Endothelial cell of umbilical vein (primary cell): ENCODE measurements at regions not wholly inside any gene's neighbourhood (a gene's known extent, or its start where the extent isn't known, plus 50 kb on each side); places are given as distances from the start of the nearest gene placed in this dataset.

Experiments
- BruUV-seq: library from RNA; stranded (reverse); fragments of 400-500 nt; replicated peaks from 2 replicates; lab custom pipeline; 2021; lab: Mats Ljungman, UMichigan
- CTCF ChIA-PET: fragments of 300-600, 350-600 bp; sonication (Branson Sonifier 250); formaldehyde crosslinking; loops from one replicate; lab custom pipeline; 2021; ENCODE audit warnings: antibody characterized with exemption, inconsistent platforms; lab: Charles Lee
- POLR2A ChIA-PET: fragments of 300-600, 350-600 bp; sonication (Branson Sonifier 250); formaldehyde crosslinking; loops from one replicate; lab custom pipeline; 2021; ENCODE audit warnings: antibody characterized with exemption, inconsistent platforms; lab: Charles Lee
- DNase-seq: peaks from one replicate; pipeline ENCODE4 v3.0.0-alpha.2; 2011; ENCODE audit warnings: low read depth, low spot score
- FAIRE-seq: peaks from 2 replicates; lab custom pipeline; 2011; peaks lifted over from hg19 to GRCh38; lab: Jason Lieb, UNC
- H2AFZ ChIP-seq: 2 replicates; pipeline ENCODE4 v1.6.0; 2012; ENCODE audit warnings: low read depth, low read length, control low read depth, inconsistent platforms
- H3K27ac ChIP-seq: 2 replicates; pipeline ENCODE4 v1.5.1; 2011; ENCODE audit warnings: low read depth, mild to moderate bottlenecking, control low read depth, low read length, moderate library complexity; ENCODE audit not compliant: insufficient read depth
- H3K27me3 ChIP-seq, 2 experiments: 2 replicates each; pipeline versions ENCODE4 v1.6.0 to v1.6.1; 2011; ENCODE audit warnings: low read length in 2 of 2, mixed read lengths in 1 of 2; ENCODE audit not compliant: control insufficient read depth in 2 of 2, insufficient read depth in 2 of 2
- H3K36me3 ChIP-seq, 2 experiments: 2 replicates in 1 of 2; 3 replicates in 1 of 2; pipeline ENCODE4 v1.5.1; 2011; ENCODE audit warnings: low read length in 2 of 2, mild to moderate bottlenecking in 1 of 2, moderate library complexity in 1 of 2; ENCODE audit not compliant: control insufficient read depth in 2 of 2, insufficient read depth in 2 of 2; ENCODE audit errors: extremely low read depth in 1 of 2
- H3K4me1 ChIP-seq: 3 replicates; pipeline ENCODE4 v1.5.1; 2011; ENCODE audit warnings: mild to moderate bottlenecking, low read length; ENCODE audit not compliant: control insufficient read depth, insufficient read depth; ENCODE audit errors: extremely low read depth
- H3K4me2 ChIP-seq: 2 replicates; pipeline ENCODE4 v1.6.1; 2011; ENCODE audit warnings: low read length, control low read depth, mixed read lengths; ENCODE audit not compliant: insufficient read depth
- H3K4me3 ChIP-seq, 3 experiments: fragments of 200-600 bp in 1 of 3; sonication (generic), shearing (Covaris generic) in 1 of 3; replicated peaks in 1 of 3; 2 replicates each; pipeline ENCODE4 v1.5.1; 2011 to 2016; ENCODE audit warnings: control low read depth in 3 of 3, low read length in 3 of 3, mild to moderate bottlenecking in 2 of 3, inconsistent platforms in 1 of 3, low read depth in 1 of 3, moderate library complexity in 1 of 3; ENCODE audit not compliant: insufficient read depth in 1 of 3
- H3K79me2 ChIP-seq: 2 replicates; pipeline ENCODE4 v1.6.0; 2012; ENCODE audit warnings: low read length, inconsistent platforms; ENCODE audit not compliant: control insufficient read depth, insufficient read depth
- H3K9ac ChIP-seq: replicated peaks from 2 replicates; pipeline ENCODE3; 2011; ENCODE audit warnings: low read length, control low read depth; ENCODE audit not compliant: insufficient read depth; ENCODE audit errors: extremely low read depth
- H3K9me1 ChIP-seq: replicated peaks from 3 replicates; pipeline ENCODE4 v1.6.0; 2011; ENCODE audit warnings: mild to moderate bottlenecking, low read length; ENCODE audit not compliant: control insufficient read depth, insufficient read depth; ENCODE audit errors: extremely low read depth
- H3K9me3 ChIP-seq: replicated peaks from 2 replicates; pipeline ENCODE4 v1.5.1; 2012; ENCODE audit warnings: low read length, inconsistent platforms; ENCODE audit not compliant: control insufficient read depth, insufficient read depth
- H4K20me1 ChIP-seq: replicated peaks from 2 replicates; pipeline ENCODE3; 2011; ENCODE audit warnings: mild to moderate bottlenecking, low read length; ENCODE audit not compliant: control insufficient read depth, insufficient read depth; ENCODE audit errors: extremely low read depth
- FOS ChIP-seq: IDR thresholded peaks from 2 replicates; pipeline ENCODE4 v1.6.1; 2011; ENCODE audit warnings: mild to moderate bottlenecking, low read length, moderate library complexity, borderline replicate concordance; ENCODE audit not compliant: insufficient read depth
- JUN ChIP-seq: IDR thresholded peaks from 2 replicates; pipeline ENCODE4 v1.6.1; 2011; ENCODE audit warnings: borderline replicate concordance, low read depth; ENCODE audit not compliant: insufficient read length, insufficient read depth
- MAX ChIP-seq: IDR thresholded peaks from 2 replicates; pipeline ENCODE4 v1.6.1; 2011; ENCODE audit not compliant: insufficient read depth, insufficient read length
- POLR2A ChIP-seq: IDR thresholded peaks from 2 replicates; pipeline ENCODE4 v1.6.1; 2012; ENCODE audit warnings: low read depth, mild to moderate bottlenecking, control low read depth, low read length
- POLR2AphosphoS5 ChIP-seq: IDR thresholded peaks from 2 replicates; pipeline ENCODE4 v1.6.1; 2012; ENCODE audit warnings: low read depth, mild to moderate bottlenecking, control low read depth, low read length, moderate library complexity; ENCODE audit not compliant: insufficient read depth
- dilution Hi-C: fragments of 300-500 bp; cut with MboI; formaldehyde crosslinking; loops from one replicate; pipeline ENCODE4 v1.15.0; 2019; ENCODE audit warnings: low sequenced_read_pairs; ENCODE audit not compliant: extremely low pct_ligation_motif_present
- intact Hi-C: fragments of 100-400 bp; cut with micrococcal nuclease; formaldehyde crosslinking; loops from one replicate; pipeline ENCODE4 v1.10.0; 2022
- TF ChIP-seq, protein P1 (sequence below), 2 donors: IDR thresholded peaks; 1 replicate in 1 of 2; 2 replicates in 1 of 2; pipeline ENCODE4 v1.5.1; 2011; ENCODE audit warnings: low read length in 2 of 2, mild to moderate bottlenecking in 2 of 2, moderate library complexity in 2 of 2, control low read depth in 1 of 2, inconsistent platforms in 1 of 2, low read depth in 1 of 2; ENCODE audit not compliant: insufficient read depth in 1 of 2; ENCODE audit errors: extremely low read depth in 1 of 2

GRCh38 chr15:69992348-69992747, 105.4 kb downstream of the TLE3 start:
- intact Hi-C loops, result no loop called here
- no peaks in the 10 kb centered on the region for H3K36me3 ChIP-seq
- no peaks in the 10 kb centered on the region for H3K9me3 ChIP-seq
- no peak for TF ChIP-seq POLR2A
- no peaks in the 10 kb centered on the region for H3K9me1 ChIP-seq
- H3K27me3 ChIP-seq, result no peaks in the 10 kb centered on the region
- no peaks in the 10 kb centered on the region for H3K79me2 ChIP-seq
- H3K9ac ChIP-seq, result no peak overlapping the region
- no peak overlapping the region for H3K4me3 ChIP-seq
- POLR2A ChIA-PET, result no interaction called here
- DNase-seq (no peak), FAIRE-seq (no peak)
- H3K27ac ChIP-seq, result no peak overlapping the region
- H3K4me2 ChIP-seq, result no peak overlapping the region
- H2AFZ ChIP-seq, result no peak overlapping the region
- BruUV-seq, result no TSS peak
- no peaks in the 10 kb centered on the region for H4K20me1 ChIP-seq
- CTCF ChIA-PET, result no interaction called here
- dilution Hi-C loops, result no loop called here
- no peaks in the 10 kb centered on the region for H3K4me1 ChIP-seq

DNA sequence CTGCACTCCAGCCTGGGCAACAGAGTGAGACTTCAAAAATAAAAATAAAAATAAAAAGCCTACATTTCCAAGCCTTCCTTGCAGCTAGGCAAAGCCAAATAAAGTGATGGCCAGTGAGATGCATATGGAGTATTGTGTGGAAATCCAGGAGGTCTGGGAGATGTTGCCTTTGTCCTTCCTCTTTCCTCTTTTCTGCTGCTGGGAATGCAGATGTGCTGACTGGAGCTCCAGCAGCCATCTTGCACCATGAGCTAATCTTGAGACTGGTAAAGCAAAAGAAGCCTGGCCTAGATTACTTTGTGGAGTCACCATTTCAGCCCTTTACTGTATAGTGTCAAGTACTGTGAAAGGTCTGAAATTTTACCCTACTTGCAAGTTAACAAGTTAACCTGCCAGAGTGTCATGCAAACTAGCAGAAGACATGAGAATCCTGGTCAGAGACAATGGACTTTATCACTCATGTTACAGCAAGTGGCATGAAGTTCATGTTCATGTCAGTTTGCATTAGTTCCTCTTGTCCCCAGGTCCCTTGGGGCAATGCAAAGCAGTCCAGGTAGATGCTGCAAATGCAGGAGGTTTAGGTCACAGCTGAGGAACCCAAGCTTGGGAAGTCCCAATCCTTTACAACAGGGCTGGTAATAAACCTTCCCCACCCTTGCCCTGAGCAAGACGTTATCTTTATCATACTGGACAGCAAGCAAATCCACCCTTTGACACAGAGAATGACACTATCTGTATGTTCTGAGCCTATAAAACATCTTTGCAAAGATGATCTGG, 103.1 kb downstream of the TLE3 start:
- intact Hi-C loops, result no loop called here
- H3K27me3 ChIP-seq, result no peaks in the 10 kb centered on the region
- no peaks in the 10 kb centered on the region for H3K9me3 ChIP-seq
- DNase-seq, result no peak
- H4K20me1 ChIP-seq, result no peaks in the 10 kb centered on the region
- no TSS peak for BruUV-seq
- dilution Hi-C loops, result no loop called here
- POLR2A ChIA-PET, result no interaction called here
- no peaks in the 10 kb centered on the region for H3K9me1 ChIP-seq
- no peaks in the 10 kb centered on the region for H3K79me2 ChIP-seq
- H3K9ac ChIP-seq, result no peak overlapping the region
- TF ChIP-seq POLR2A (no peak), FOS (no peak), JUN (no peak), MAX (no peak), POLR2AphosphoS5 (no peak)
- TF ChIP-seq, protein P1, sequence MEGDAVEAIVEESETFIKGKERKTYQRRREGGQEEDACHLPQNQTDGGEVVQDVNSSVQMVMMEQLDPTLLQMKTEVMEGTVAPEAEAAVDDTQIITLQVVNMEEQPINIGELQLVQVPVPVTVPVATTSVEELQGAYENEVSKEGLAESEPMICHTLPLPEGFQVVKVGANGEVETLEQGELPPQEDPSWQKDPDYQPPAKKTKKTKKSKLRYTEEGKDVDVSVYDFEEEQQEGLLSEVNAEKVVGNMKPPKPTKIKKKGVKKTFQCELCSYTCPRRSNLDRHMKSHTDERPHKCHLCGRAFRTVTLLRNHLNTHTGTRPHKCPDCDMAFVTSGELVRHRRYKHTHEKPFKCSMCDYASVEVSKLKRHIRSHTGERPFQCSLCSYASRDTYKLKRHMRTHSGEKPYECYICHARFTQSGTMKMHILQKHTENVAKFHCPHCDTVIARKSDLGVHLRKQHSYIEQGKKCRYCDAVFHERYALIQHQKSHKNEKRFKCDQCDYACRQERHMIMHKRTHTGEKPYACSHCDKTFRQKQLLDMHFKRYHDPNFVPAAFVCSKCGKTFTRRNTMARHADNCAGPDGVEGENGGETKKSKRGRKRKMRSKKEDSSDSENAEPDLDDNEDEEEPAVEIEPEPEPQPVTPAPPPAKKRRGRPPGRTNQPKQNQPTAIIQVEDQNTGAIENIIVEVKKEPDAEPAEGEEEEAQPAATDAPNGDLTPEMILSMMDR (IDR thresholded peaks at IDR 0.05; ENCODE audit: extremely low read depth in 1 of 2, insufficient read depth in 1 of 2, low read depth in 1 of 2, low read length in 2 of 2), result no peak
- CTCF ChIA-PET, result no interaction called here
- H3K36me3 ChIP-seq, result no peaks in the 10 kb centered on the region
- no peak overlapping the region for H2AFZ ChIP-seq
- no peak overlapping the region for H3K27ac ChIP-seq
- no peaks in the 10 kb centered on the region for H3K4me1 ChIP-seq
- FAIRE-seq, result no peak
- no peak overlapping the region for H3K4me3 ChIP-seq
- H3K4me2 ChIP-seq, result no peak overlapping the region
